Heart left ventricle (tissue), 13 donors: ENCODE measurements at regions not wholly inside any gene's neighbourhood (a gene's known extent, or its start where the extent isn't known, plus 50 kb on each side); places are given as distances from the start of the nearest gene placed in this dataset.

Experiments
- CTCF ChIP-seq, 12 donors: fragments of 200-600 bp; sonication (generic) in 4 of 12; IDR thresholded peaks; one replicate each; pipeline versions ENCODE4 v1.5.0 to v1.8.0; 2018 to 2022; ENCODE audit warnings: antibody characterized with exemption in 12 of 12, mild to moderate bottlenecking in 5 of 12
- POLR2A ChIP-seq, 2 donors: fragments of 450-650 bp; IDR thresholded peaks; one replicate each; pipeline ENCODE4 v1.6.1; 2017; ENCODE audit warnings: antibody characterized with exemption in 2 of 2, mild to moderate bottlenecking in 2 of 2, moderate library complexity in 2 of 2
- donor health status: ischemic (EF 13 %, LVEDD 7.1; RV severe dilation, severe dysfunction).
- donor health status: DM: no; HTN: yes; CAD: no.
- donor health status: DM: no; HTN: no; CAD: no.
- donor health status: ischemic (EF 25% LVEDD 6.9; RV normal size, moderate dysfunction).
- donor health status: ischemic (EF 25% LVEDD 5.7; RV mildly dilated, moderate dysfunction).
- donor health status: ischemic (EF 35%, LVEDD 5.7; RV mildly dilated, moderate dysfunction).
- donor health status: nonischemic (EF 11% LVEDD 7.7; RV severe dilation, severe dysfunction).
- donor health status: DM: yes; HTN: yes; CAD: no.
- donor health status: PGD.
- donor health status: ischemic (EF 29% LVEDD 5.4; RV normal size, mild dysfunction).
- donor health status: nonischemic (EF 23%, LVEDD 6.1; RV moderate dilation, normal function).

GRCh38 chr2:177051278-177051677 lies 161.3 kb upstream of the HNRNPA3 start:
- no peak for TF ChIP-seq CTCF (IDR thresholded peaks at IDR 0.05)
- no peak for TF ChIP-seq POLR2A (IDR thresholded peaks at IDR 0.05)
